GM23248 (cell line): ENCODE measurements at regions not wholly inside any gene's neighbourhood (a gene's known extent, or its start where the extent isn't known, plus 50 kb on each side); places are given as distances from the start of the nearest gene placed in this dataset.

ENCODE experiments used
- EZH2 ChIP-seq: fragments of 200-600 bp; sonication (generic); IDR thresholded peaks from 2 replicates; pipeline ENCODE4 v1.6.1; 2018; ENCODE audit warnings: antibody characterized with exemption, mild to moderate bottlenecking; ENCODE audit not compliant: insufficient read depth, poor library complexity, severe bottlenecking
- EZH2phosphoT487 ChIP-seq: fragments of 200-600 bp; sonication (generic); IDR thresholded peaks from 2 replicates; pipeline ENCODE4 v1.6.1; 2018; ENCODE audit warnings: antibody characterized with exemption, moderate library complexity, mild to moderate bottlenecking, low read depth; ENCODE audit not compliant: insufficient read depth

DNA sequence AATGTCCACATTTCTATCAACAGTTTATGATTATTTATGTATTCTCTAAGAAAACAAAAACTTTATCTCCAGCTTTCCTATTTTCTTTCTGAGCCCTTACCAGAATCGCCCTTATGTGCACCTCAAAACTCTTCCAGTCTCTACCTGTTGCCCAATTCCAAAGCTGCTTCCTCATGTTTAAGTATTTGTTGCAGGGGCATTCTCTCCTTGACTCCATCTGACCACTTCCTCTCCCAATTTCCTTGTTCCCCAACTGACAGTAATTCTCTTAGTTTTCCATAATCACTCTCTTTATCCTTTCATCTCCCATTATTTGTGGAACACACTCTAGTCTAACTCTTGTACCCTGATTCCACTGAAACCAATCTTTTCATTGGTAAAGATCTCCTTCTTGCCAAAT is 105.4 kb upstream of the RBBP8 start:
- TF ChIP-seq EZH2 (no peak), EZH2phosphoT487 (no peak)
